HG02943 (cell line): ENCODE measurements at regions not wholly inside any gene's neighbourhood (a gene's known extent, or its start where the extent isn't known, plus 50 kb on each side); places are given as distances from the start of the nearest gene placed in this dataset.

Source experiments
- ATAC-seq: cut with Tn5 transposase; IDR thresholded peaks from one replicate; pipeline ENCODE4 v1.9.1; 2021; ENCODE audit warnings: mild to moderate bottlenecking, low read depth, moderate library complexity; ENCODE audit not compliant: unreplicated experiment

DNA sequence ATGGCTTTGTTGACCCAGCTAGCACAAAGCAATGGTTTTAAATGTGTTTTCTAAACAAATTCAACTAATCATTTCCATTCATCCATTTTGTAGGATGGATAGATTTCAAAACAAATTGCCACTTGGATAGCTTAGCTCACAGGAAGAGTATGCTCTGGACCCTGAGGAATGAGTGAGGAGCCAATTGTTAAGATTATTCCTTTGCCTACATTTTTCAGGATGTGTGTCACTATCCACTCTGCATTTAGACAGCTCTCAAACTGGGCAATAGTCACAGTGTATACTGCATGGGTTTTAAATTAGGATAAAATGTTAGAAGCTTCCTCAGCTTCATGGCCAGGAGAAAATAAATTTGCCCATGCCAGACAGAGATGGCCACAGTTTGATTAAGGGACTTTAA lies 605.6 kb upstream of the TEX47 start:
- ATAC-seq = no peak

DNA sequence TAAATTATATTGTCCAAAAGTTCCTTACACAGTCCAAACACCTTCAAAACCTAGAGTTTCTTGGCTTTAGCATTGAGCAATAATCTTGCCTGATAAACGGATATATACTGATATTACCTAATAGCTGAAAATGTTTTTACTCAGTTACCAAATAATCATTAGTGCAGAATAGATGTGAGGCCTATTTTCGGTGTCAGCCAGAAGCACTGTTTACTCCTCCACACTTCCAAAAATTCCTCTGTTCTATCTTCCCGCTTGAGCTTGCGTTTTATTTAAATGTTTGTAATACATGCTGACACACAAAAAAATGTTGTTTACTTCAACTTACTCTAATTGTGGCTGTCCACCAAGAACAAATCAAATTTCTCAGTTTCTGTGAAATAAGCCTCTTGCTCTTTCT lies 606.2 kb upstream of the TEX47 start:
- no peak for ATAC-seq

DNA sequence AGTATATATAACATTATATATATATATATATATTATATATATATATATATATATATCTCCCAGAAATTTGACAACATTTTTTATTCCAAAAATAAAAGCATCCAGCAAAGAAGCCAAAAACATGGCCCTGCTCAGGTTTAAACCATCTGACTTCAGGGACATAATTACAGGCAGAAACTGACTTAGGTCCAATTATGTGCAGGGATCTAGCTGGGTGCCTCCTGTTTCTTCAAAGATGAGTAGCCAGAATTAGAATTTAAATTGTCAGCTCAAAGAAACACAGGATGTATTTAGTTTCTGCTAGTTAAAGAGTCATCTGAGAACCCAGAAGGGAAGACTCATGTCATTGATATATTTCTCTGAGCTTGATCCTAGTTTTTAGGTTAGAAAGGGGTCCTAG lies 656.4 kb upstream of the TEX47 start:
- no peak for ATAC-seq

DNA sequence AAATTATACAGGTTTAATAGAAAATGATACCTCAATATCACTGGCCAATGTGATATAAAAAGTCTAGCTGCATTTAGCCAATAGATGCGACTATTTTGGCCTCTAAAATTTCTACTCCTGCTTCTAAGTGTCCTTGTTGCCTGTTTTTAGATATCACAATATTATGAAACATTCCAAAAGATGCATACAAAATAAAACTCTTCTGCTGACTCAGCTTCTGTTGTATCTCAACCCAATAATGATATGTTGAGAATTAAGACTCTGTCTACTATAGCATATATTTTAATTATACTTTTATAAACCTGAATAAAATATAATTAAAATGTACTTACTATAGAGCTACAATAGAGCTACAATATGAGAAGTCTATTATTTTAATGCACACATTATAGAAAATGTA lies 661.0 kb upstream of the TEX47 start:
- ATAC-seq = no peak

DNA sequence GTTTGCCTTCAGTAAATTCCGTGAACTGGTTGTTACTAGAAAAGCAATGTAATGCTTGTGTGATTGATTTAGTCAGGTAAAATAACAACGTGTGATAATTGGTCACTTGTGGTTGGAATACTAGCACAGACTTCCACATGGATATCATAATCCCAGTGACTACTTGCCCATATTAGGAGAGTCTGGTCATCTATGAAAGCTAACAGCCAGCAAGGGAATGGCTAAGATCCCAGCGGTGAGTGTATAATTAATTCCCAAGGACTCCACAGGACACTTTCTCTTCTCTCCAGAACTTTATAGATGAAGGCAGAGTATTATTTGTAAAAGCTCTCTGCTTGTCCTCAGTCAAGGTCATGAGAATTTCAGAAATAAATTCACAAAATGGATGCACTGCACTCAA lies 662.6 kb upstream of the TEX47 start:
- no peak for ATAC-seq

DNA sequence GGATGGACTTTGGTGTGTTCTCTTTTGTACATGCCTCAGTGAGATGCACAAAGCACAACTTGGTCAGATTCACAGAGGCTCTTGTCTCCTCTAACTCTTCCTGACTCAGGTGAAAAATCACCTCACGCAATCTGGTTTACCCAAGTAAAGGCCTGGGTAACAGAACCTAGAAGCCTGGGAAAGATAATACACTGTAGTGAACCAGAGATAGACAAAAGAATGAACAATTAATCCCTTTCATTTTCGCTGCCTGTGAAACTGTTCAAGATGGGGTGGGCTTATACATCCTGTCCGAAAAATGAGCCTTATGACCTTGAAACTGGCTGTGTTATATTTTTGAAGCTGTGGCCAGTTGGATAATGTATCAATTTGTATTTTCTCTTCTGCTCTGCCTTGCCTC lies 678.9 kb upstream of the TEX47 start:
- ATAC-seq = no peak

DNA sequence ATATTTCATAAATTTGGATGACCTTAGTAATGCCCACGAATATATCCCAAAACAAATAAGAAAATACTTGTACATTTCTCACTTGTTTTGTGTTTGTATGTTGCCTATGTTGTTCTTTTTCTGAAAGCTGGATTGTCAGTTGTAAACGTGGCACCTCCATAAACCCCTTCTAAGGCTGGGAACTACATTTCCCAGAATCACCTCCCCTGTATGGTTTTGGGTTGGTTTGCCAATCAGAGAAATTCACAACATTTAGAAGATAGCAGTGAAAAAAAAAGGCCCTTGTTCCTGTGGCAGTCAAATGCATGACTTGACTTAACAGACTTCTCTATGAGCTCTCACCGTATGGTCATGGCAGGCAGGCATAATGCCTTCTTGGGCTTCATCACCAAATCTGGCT lies 676.3 kb upstream of the STEAP1 start:
- ATAC-seq = no peak

DNA sequence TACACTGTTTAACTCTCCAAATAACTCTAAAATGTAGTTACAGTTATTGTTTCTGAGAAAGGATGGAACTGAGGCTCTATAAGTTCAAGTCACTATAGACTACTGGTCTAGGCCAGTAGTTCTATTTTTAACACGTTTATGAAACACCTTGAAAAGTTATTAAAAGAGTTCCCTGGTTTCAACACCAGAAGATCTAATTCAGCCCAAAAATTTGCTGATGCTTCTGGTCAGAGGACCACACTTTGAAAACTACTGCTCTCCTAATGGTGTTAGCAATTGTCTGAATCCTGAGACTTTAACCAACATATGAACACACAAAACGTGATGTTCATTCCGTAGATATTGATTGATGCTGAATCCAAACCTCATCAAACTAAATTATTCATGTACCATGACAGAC lies 658.6 kb upstream of the STEAP1 start:
- ATAC-seq = no peak

DNA sequence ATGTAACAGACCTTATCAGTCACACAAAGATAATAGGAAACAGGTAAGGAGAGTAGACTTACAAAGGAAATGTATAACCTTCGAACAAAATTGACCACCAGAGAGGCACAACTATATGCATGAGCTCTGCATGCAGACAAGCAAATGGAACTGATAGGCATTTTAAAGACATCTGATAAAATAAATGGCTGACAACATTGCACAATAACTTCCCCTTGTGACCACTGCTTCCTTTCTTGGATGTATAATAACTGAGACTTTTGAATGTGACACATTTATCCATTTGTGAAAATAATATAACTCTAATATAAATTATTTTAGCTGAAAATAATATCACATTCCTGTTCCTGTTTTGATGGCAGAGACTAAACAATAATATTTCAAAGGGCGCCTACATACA lies 654.2 kb upstream of the STEAP1 start:
- ATAC-seq = no peak

DNA sequence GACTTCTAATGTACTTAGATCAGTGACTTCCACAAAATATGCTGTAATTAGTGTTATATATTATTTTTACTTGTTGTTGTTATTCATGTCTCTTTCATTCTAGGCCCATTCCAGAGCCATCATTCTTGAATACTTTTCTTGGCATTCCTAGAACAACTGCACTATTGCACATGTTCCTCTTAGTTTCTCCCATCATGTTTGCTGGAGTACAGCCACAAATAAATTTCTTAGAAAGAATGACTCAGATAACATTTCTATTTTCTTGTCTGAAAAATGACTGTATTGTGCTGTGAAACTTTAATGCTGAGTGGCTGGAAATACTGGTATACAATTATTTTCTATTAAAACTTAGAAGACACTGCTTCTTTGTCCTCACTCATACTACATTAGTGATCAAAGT lies 651.0 kb upstream of the STEAP1 start:
- ATAC-seq = no peak

DNA sequence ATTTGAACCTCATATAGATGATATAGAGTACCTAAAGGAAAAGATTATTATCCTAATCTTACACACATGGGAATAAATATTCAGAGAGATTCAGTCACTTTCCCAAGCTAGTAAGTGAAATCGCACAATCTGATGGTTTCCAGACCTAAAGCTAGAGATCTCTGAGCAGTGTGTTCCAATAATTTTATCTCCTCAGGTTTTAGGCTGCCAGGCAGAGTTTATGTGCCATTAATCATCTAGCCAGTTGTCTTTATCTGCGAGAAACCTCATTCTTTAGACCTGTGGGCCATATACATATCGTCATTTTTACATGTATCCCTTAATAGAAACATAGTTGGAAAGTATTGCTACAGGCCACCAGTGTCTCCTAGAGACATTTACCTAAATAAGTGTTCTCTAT lies 647.2 kb upstream of the STEAP1 start:
- no peak for ATAC-seq

DNA sequence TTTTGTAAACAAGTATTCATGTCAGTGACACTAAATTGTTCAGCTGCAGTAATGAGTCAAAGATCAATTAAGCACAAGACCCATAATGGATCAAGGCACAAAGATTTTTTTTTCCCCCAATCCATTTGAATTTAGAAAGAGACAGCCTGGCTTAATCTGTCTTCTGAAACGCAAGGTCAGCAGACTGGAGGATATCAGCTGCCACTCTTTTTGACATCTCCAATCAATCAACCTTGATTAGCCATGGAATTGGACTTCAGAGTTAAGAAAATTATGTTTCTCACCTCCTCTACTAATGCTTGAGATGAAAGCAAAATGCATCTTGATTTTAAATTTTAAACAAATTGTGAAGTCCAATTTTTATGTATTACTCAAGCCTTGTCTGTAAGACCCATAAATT lies 642.4 kb upstream of the STEAP1 start:
- no peak for ATAC-seq

DNA sequence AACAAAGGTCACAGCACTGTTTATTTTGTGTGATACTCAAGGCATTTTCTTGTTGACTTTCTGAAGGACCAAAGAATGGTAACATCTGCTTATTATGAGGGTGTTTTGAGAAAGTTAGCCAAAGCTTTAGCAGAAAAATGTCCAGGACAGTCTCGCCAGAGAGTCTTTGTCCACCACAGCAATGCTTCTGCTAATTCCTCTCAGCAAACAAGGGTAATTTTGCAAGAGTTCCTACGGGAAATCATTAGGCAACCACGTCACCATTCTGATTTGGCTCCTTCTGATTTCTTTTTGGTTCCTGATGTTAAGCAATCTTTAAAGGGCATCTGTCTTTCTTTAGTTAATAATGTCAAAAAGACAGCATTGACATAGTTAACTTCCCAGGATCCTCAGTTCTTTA lies 639.3 kb upstream of the STEAP1 start:
- no peak for ATAC-seq

DNA sequence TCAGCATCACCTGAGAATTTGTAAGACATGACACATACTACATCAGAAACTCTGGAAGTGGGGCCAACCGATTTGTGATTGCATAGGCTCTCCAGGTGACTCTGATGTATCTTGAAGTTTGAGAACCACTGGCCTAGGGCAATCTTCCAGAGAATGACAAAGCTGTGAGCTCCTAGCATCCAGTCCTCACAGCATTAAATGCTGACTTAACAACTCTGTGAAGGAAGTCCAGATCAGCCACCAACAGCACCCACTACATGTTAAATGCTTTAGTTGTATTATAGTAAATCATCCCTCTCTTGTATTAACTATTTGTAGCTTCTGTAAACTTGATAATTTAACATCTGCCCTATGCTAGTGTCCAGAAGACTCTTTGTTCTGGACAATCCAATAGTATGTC lies 636.5 kb upstream of the STEAP1 start:
- no peak for ATAC-seq

DNA sequence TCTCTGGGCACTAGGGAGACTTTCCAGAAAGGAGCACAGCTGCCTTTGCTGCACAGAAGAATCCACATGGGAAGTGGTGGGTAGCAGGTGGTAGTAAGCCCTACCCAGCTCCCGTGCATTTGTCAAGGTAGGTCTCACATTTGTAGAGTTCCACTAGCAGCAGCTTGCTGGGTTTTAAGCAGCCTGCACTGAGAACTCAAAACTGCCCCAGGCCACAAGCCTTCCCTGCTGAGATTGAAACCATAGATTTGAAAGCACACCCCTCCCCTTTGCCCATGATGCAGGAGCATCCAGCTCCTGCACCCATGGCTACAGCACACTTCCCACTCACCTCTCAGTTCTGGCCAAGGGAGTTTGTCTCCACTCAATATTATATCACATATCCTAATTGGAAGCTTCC lies 604.5 kb upstream of the STEAP1 start:
- no peak for ATAC-seq

DNA sequence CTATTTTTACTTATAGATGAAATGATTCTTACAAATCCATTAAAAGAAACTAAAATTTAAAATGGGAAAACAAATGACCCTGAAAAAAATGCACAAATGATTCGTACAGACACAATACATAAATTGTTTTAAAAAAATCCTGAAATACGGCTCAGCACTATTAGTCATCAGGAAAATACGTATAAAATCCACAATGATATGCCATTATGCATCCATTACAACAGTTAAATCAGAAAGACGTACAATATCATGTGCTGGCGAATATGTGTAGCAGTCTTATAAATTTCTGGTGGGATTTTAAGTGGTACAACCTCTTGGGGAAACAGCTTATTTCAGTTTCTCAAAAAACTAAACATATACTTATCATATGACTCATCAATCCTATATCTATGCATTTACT lies 600.1 kb upstream of the STEAP1 start:
- ATAC-seq = no peak

DNA sequence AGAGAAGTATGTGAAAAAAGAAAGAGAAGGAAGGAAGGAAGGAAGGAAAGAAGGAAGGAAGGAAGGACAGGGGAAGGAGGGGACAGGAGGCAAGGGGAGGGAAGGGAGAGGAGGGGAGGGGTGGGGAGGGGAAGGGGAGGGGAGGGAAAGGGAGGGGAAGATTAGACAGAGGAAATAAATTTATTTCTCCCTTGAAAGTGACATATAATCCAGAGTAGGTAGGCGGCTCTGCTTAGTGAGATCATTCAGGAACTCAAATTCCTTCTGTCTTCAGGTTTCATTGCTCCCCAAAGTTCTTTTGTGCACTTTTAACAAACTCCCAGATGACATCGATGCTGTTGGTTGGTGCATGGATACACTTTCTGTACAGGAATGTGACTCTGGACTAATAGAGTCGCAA lies 594.7 kb upstream of the STEAP1 start:
- no peak for ATAC-seq

DNA sequence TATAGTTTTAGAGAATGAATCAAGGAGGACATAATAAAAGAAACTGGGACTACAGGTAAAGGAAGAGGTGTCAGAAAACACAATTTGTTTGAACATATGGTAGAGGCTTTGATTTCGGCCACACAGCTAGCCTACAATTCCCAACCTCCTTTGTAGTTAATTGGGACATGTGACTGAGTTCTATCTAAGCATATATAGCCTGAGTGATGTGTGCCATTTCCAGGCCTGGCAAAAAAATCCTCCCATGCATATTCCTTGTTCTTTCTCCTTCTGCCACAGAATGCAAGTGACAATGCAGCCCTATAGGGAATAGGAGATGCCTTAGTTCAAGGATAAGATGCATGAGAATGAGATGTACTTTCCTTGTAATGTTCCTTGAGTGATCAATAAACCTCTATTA lies 590.7 kb upstream of the STEAP1 start:
- no peak for ATAC-seq

DNA sequence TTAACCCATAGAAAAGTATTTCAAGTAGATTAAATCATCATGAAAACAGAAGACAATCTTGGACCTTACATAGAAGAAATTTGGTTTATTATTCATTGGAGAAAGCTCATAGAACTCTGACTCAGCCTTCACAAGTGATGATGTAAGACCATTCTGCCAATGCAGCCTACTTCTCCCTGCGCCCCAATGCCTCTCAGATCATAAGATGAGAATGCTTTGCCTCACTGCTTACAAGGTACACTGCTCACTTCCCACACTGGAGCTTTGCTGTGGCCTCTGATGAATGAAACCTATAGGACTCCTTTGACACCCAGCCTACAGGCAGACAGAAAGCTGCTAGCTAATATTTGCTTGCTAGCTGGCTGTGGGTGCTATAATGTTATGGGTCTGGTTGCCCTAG lies 569.4 kb upstream of the STEAP1 start:
- no peak for ATAC-seq

DNA sequence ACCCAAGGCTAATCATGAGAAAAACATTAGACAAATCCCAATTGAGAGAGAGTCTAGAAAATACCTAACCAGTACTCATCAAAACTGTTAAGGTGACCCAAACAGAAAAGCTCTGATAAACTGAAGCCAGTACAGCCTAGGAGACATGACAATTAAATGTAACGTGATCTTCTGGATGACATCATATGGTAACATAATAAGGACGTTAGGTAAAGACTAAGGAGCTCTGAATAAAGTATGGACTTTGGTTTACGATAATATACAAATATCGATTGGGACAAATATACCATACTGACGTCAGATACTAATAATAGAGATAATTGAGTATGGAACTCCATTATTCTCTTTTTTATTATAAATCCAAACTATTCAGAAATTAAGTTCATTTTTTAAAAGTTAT lies 561.1 kb upstream of the STEAP1 start:
- no peak for ATAC-seq

DNA sequence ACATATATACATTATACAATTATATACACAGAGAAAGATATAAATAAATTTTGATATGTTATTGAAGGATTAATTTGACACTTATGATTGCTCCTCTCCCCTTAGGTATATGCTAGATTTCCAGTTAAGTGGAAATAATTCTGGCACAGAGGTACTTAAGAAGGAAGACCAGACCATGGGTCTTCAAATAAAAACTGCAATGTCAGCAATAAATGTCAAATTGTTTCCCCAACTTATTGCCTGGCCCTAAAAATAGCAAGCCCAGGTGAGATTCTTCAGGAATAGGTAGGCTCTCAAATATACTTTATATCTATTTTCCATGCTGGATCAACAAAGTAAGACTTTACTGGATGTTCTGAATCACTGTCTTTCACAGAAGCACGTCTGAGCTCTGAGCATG lies 551.3 kb upstream of the STEAP1 start:
- ATAC-seq = no peak

DNA sequence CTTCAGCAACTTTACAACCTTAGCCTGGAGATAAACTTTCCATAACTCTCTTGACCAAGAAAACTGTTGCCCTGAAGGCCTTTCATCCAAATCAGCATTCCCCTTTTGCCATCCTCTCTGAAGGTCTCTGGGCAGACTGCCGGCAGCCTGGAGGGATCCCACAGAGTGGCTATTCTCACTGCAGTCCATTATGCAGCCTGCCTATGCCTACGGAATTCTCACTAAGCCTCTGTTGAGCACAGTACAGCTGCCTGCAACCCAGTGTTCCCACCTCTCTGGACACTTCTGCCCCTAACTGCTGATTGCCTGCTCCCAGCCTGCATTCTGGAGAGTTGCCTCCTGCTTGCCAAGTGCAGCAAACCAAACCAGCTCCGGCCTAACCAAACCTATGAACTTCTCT lies 548.9 kb upstream of the STEAP1 start:
- ATAC-seq = no peak

DNA sequence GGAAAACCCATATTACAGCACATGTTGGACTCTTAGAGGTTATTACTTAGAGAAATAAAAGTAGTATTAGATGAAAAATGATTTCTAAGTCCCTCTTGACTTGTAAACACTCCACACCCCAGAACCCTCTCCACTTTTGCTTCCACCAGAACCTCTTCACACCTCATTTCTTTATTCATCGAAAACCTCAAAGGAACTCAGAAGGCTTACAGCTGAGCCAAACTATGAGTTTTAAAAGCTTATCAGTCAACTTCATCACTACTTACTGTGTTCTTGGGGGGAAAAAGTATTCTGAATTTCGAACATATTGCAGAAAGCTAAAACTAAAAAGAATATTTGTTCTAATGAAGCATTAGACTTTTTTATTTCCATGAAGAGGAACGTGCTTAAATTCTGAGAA lies 547.8 kb upstream of the STEAP1 start:
- ATAC-seq = no peak

DNA sequence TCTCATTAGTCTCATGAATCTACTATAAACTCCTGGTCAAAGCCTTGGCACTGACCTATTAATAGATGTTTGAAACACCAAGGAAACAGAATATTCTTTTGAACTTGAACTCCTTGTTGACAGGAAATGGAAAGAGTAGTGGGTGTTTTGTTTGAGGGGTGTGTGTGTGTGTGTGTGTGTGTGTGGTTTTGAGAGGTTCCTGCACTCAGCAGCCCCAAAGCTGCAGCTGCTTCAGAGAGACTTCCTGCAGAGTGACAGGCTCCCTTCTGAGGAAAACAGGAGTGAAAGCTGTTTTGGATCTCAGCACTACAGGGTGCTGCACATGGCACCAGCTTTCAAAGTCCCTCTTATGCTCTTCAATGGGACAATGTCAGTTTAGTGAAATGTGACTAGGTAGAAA lies 546.5 kb upstream of the STEAP1 start:
- no peak for ATAC-seq
